GM12878 (cell line): ENCODE measurements at regions not wholly inside any gene's neighbourhood (a gene's known extent, or its start where the extent isn't known, plus 50 kb on each side); places are given as distances from the start of the nearest gene placed in this dataset.

Source experiments
- ATAC-seq: fragments of 200-7000 bp; cut with Tn5 transposase; 3 replicates; pipeline ENCODE4 v1.9.1; 2020; ENCODE audit warnings: mild to moderate bottlenecking, moderate library complexity
- BruUV-seq: library from RNA; stranded (reverse); fragments of 400-500 nt; replicated peaks from 2 replicates; lab custom pipeline; 2021; lab: Mats Ljungman, UMichigan
- CTCF ChIA-PET: fragments of 300-600 bp; sonication (Branson Sonifier 250); formaldehyde crosslinking; extraction: SDS; loops from one replicate; lab custom pipeline; 2021; ENCODE audit warnings: inconsistent platforms; lab: Yijun Ruan, JAX
- POLR2A ChIA-PET: fragments of 350-600 bp; formaldehyde crosslinking; extraction: SDS; loops from one replicate; lab custom pipeline; 2021; ENCODE audit warnings: inconsistent platforms; lab: Charles Lee
- RAD21 ChIA-PET: fragments of 300-600 bp; sonication (Branson Sonifier 250); formaldehyde crosslinking; loops from one replicate; lab custom pipeline; 2023; ENCODE audit warnings: antibody characterized with exemption; ENCODE audit not compliant: unreplicated experiment; lab: Charles Lee
- SMC1A ChIA-PET: fragments of 300-600 bp; sonication (Branson Sonifier 250); formaldehyde crosslinking; loops from one replicate; lab custom pipeline; 2023; ENCODE audit not compliant: unreplicated experiment, uncharacterized antibody; lab: Charles Lee
- DNase-seq: peaks from one replicate; pipeline ENCODE4 v3.0.0-alpha.2; 2011; ENCODE audit warnings: low read depth, low spot score
- FAIRE-seq: peaks from 3 replicates; lab custom pipeline; 2011; peaks lifted over from hg19 to GRCh38; lab: Jason Lieb, UNC
- H2AFZ ChIP-seq: 2 replicates; pipeline ENCODE4 v1.6.0; 2011; ENCODE audit warnings: low read depth, low read length, control low read depth; ENCODE audit not compliant: control insufficient read depth
- H3K27ac ChIP-seq: 2 replicates; pipeline ENCODE4 v1.5.1; 2011; ENCODE audit warnings: control low read depth; ENCODE audit not compliant: control insufficient read depth, insufficient read depth
- H3K27me3 ChIP-seq, 2 experiments: replicated peaks in 1 of 2; 2 replicates each; pipeline versions ENCODE4 v1.6.0 to v1.6.1; 2011; ENCODE audit warnings: low read length in 1 of 2; ENCODE audit not compliant: control insufficient read depth in 2 of 2, insufficient read depth in 2 of 2
- H3K36me3 ChIP-seq, 2 experiments: 2 replicates each; pipeline ENCODE4 v1.5.1; 2011; ENCODE audit warnings: low read length in 1 of 2; ENCODE audit not compliant: control insufficient read depth in 2 of 2, insufficient read depth in 2 of 2
- H3K4me1 ChIP-seq: 2 replicates; pipeline ENCODE4 v1.6.1; 2011; ENCODE audit warnings: mild to moderate bottlenecking, low read length, moderate library complexity, mixed read lengths; ENCODE audit not compliant: control insufficient read depth, insufficient read depth
- H3K4me2 ChIP-seq: 2 replicates; pipeline ENCODE4 v1.6.0; 2011; ENCODE audit warnings: control low read depth; ENCODE audit not compliant: control insufficient read depth, insufficient read depth
- H3K4me3 ChIP-seq: fragments of 200-600 bp; sonication (generic); 2 replicates; pipeline ENCODE4 v1.5.1; 2016
- H3K79me2 ChIP-seq: 2 replicates; pipeline ENCODE4 v1.6.0; 2011; ENCODE audit warnings: low read length; ENCODE audit not compliant: control insufficient read depth, insufficient read depth
- H3K9ac ChIP-seq: 2 replicates; pipeline ENCODE4 v1.8.0; 2011; ENCODE audit warnings: low read length, control low read depth, mixed read lengths; ENCODE audit not compliant: control insufficient read depth, insufficient read depth
- H3K9me3 ChIP-seq: replicated peaks from 3 replicates; pipeline ENCODE4 v1.5.1; 2011; ENCODE audit warnings: mild to moderate bottlenecking, low read length; ENCODE audit not compliant: control insufficient read depth, insufficient read depth
- H4K20me1 ChIP-seq: 2 replicates; pipeline ENCODE4 v1.6.0; 2011; ENCODE audit not compliant: control insufficient read depth, insufficient read depth
- ATF2 ChIP-seq: IDR thresholded peaks from 2 replicates; pipeline ENCODE4 v1.6.1; 2012; ENCODE audit warnings: low read length, inconsistent platforms
- BCL11A ChIP-seq: IDR thresholded peaks from 2 replicates; pipeline ENCODE4 v1.6.1; 2011; ENCODE audit warnings: low read depth, low read length
- DPF2 ChIP-seq: fragments of 450-650 bp; IDR thresholded peaks from 2 replicates; pipeline ENCODE4 v1.6.1; 2017; ENCODE audit warnings: mild to moderate bottlenecking
- IRF3 ChIP-seq: fragments of 450-650 bp; IDR thresholded peaks from 2 replicates; pipeline ENCODE4 v1.6.1; 2014; ENCODE audit warnings: mild to moderate bottlenecking
- JUND ChIP-seq: IDR thresholded peaks from 2 replicates; pipeline ENCODE4 v1.6.1; 2012; ENCODE audit warnings: low read depth, mild to moderate bottlenecking, low read length, improper control_type of control experiment, moderate library complexity
- MLLT1 ChIP-seq: fragments of 450-650 bp; IDR thresholded peaks from 2 replicates; pipeline ENCODE4 v1.6.1; 2016; ENCODE audit warnings: mild to moderate bottlenecking
- POU2F2 ChIP-seq: IDR thresholded peaks from 3 replicates; pipeline ENCODE4 v1.6.1; 2011; ENCODE audit warnings: low read depth, mild to moderate bottlenecking, low read length, borderline replicate concordance
- RAD21 ChIP-seq: IDR thresholded peaks from 2 replicates; pipeline ENCODE4 v1.6.1; 2011; ENCODE audit warnings: mild to moderate bottlenecking, low read depth, low read length, moderate library complexity; ENCODE audit not compliant: insufficient read depth
- RB1 ChIP-seq: fragments of 450-650 bp; formaldehyde crosslinking; IDR thresholded peaks from 2 replicates; pipeline ENCODE4 v1.6.1; 2017; ENCODE audit warnings: mild to moderate bottlenecking, borderline replicate concordance
- RCOR1 ChIP-seq: conservative IDR thresholded peaks from 2 replicates; pipeline ENCODE4 v1.6.1; 2012; ENCODE audit warnings: low read depth, low read length, improper control_type of control experiment
- SPI1 ChIP-seq: IDR thresholded peaks from 2 replicates; pipeline ENCODE4 v1.6.1; 2011; ENCODE audit warnings: low read depth, mild to moderate bottlenecking, low read length, moderate library complexity, borderline replicate concordance; ENCODE audit not compliant: insufficient read depth
- USF1 ChIP-seq: IDR thresholded peaks from 2 replicates; pipeline ENCODE4 v1.6.1; 2011; ENCODE audit warnings: borderline replicate concordance, low read depth, mild to moderate bottlenecking, moderate library complexity, mixed read lengths, low read length; ENCODE audit not compliant: insufficient read depth; ENCODE audit errors: extremely low read length
- WGBS: methylation state at CpG from one replicate; pipeline ENCODE4 v1.1.6; 2016; ENCODE audit warnings: low lambda C conversion rate; ENCODE audit not compliant: insufficient replicate concordance, insufficient coverage; ENCODE audit errors: missing lambda C conversion rate; 5-methylcytosine and 5-hydroxymethylcytosine counted together
- in situ Hi-C: fragments of 300-500 bp; cut with MboI; formaldehyde crosslinking; loops from 9 replicates; pipeline ENCODE4 v1.14.3; 2018; ENCODE audit warnings: mixed read lengths
- intact Hi-C: fragments of 100-400 bp; cut with micrococcal nuclease; formaldehyde crosslinking; loops from one replicate; pipeline ENCODE4 v1.14.2; 2022; ENCODE audit not compliant: unreplicated experiment

- TF ChIP-seq SPI1 = no peak
- no peak for TF ChIP-seq USF1
Observed at GRCh38 chr13:106349080-106349931, 186.2 kb downstream of the EFNB2 start (continued).

GRCh38 chr13:106348075-106348840 is 187.2 kb downstream of the EFNB2 start:
- ChIA-PET SMC1A (interaction anchor here (1.5 kb wide), 1 partner anchor 19 kb away, joined by 5 read pairs; no protein-coding TSS in a partner anchor), RAD21 (no interaction called here), POLR2A (interaction anchor here (1.7 kb wide), 1 partner anchor 31 kb away, joined by 4 read pairs; no protein-coding TSS in a partner anchor), CTCF (no interaction called here)
- no peaks in the 10 kb centered on the region for H3K79me2 ChIP-seq
- no peak for DNase-seq
- H3K9me3 ChIP-seq = no peaks in the 10 kb centered on the region
- H3K9ac ChIP-seq = no peak overlapping the region
- H2AFZ ChIP-seq = no peak overlapping the region
- no peak overlapping the region for H3K27ac ChIP-seq
- WGBS = 30% methylated on average over 6 of the region's 6 CpGs
- intact Hi-C loops = no loop called here
- H3K4me2 ChIP-seq = no peak overlapping the region
- no peaks in the 10 kb centered on the region; the same call in 1 of the 2 replicates for H3K4me1 ChIP-seq
- H4K20me1 ChIP-seq = no peaks in the 10 kb centered on the region
- in situ Hi-C loops = no loop called here
- TF ChIP-seq ATF2 (no peak), JUND (no peak), RAD21 (no peak), IRF3 (no peak), BCL11A (no peak), POU2F2 (no peak), MLLT1 (no peak), RB1 (no peak), DPF2 (no peak), RCOR1 (no peak)
- BruUV-seq = no TSS peak
- H3K27me3 ChIP-seq = no peaks in the 10 kb centered on the region; a peak in 1 of 4 replicates
- H3K4me3 ChIP-seq = no peak overlapping the region
- FAIRE-seq = no peak
- ATAC-seq = peak; percentile 46
- H3K36me3 ChIP-seq = no peaks in the 10 kb centered on the region
